ENCODE measurements at regions not wholly inside any gene's neighbourhood (a gene's known extent, or its start where the extent isn't known, plus 50 kb on each side); places are given as distances from the start of the nearest gene placed in this dataset.

DNA sequence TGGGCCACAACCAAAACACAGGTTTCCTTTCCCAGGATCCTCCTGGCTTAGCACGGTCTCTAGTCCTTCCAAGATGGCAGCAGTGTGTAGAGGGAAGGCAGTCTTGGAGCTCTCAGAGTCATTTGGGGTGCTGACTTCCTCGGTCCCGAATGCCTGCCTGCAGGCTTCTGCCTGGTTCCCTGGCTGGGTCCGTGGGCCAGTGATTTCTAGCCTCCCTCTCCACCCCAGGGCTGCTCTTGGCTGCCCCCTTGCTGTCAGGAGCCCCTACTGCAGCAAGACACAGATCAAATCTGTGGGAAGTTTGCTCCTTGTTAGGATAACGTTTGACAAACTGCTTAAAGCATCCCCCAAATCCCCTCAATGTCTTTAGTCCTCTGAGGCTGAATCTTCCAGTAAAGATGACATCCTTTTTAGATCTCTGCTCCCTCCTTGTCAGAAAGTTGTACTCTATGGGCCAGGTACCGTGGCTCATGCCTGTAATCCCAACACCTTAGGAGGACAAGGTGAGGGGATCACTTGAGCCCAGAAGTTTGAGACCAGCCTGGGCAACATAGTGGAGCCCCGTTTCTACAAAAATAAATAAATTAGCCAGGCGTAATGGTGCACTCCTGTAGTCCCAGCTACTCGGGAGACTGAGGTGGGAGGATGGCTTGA, 272.5 kb downstream of the RRAGC start (continued):
- TF ChIP-seq, protein P1, sequence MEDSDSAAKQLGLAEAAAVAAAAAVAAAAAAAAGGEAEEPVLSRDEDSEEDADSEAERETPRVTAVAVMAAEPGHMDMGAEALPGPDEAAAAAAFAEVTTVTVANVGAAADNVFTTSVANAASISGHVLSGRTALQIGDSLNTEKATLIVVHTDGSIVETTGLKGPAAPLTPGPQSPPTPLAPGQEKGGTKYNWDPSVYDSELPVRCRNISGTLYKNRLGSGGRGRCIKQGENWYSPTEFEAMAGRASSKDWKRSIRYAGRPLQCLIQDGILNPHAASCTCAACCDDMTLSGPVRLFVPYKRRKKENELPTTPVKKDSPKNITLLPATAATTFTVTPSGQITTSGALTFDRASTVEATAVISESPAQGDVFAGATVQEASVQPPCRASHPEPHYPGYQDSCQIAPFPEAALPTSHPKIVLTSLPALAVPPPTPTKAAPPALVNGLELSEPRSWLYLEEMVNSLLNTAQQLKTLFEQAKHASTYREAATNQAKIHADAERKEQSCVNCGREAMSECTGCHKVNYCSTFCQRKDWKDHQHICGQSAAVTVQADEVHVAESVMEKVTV (CRISPR knock-in tag; IDR thresholded peaks at IDR 0.05) = peak; percentile 86
- TF ChIP-seq ARID2 (IDR thresholded peaks at IDR 0.05) (peak; percentile 81), TARDBP (IDR thresholded peaks at IDR 0.05) (peak; percentile 41; the same call in 1 of the 2 replicates), L3MBTL2 (IDR thresholded peaks at IDR 0.05) (0 out of 2 replicates have a peak, but pooled peaks have one; percentile 14), REST (IDR thresholded peaks at IDR 0.05; ENCODE audit: borderline replicate concordance) (peak; percentile 91), REST (CRISPR knock-in tag; IDR thresholded peaks at IDR 0.05; ENCODE audit: low read depth) (0 out of 2 replicates have a peak, but pooled peaks have one; percentile 50), ATF7 (IDR thresholded peaks at IDR 0.05) (peak; percentile 28; the same call in 1 of the 2 replicates), MBD2 (IDR thresholded peaks at IDR 0.05; ENCODE audit: borderline replicate concordance, low read depth) (no peak), XRCC5 (IDR thresholded peaks at IDR 0.05; ENCODE audit: low read depth, low read length) (peak; percentile 89; the same call in 1 of the 2 replicates), CTBP1 (IDR thresholded peaks at IDR 0.05; ENCODE audit: borderline replicate concordance) (peak; percentile 61; the same call in 1 of the 2 replicates), ZNF12 (CRISPR knock-in tag; IDR thresholded peaks at IDR 0.05) (peak; percentile 65; the same call in 1 of the 2 replicates), KLF16 (IDR thresholded peaks at IDR 0.05) (peak; percentile 58; the same call in 1 of the 2 replicates), EHMT2 (IDR thresholded peaks at IDR 0.05) (peak; percentile 36; the same call in 1 of the 2 replicates), DPF2 (IDR thresholded peaks at IDR 0.05) (peak; percentile 17; the same call in 1 of the 2 replicates), MTA3 (IDR thresholded peaks at IDR 0.05; ENCODE audit: borderline replicate concordance) (peak; percentile 56; the same call in 1 of the 2 replicates), ZNF764 (CRISPR knock-in tag; IDR thresholded peaks at IDR 0.05; ENCODE audit: low read depth) (0 out of 2 replicates have a peak, but pooled peaks have one; percentile 46), STAG1 (CRISPR knock-in tag; IDR thresholded peaks at IDR 0.05; ENCODE audit: borderline replicate concordance) (peak; percentile 89)
- TF ChIP-seq, protein P2, sequence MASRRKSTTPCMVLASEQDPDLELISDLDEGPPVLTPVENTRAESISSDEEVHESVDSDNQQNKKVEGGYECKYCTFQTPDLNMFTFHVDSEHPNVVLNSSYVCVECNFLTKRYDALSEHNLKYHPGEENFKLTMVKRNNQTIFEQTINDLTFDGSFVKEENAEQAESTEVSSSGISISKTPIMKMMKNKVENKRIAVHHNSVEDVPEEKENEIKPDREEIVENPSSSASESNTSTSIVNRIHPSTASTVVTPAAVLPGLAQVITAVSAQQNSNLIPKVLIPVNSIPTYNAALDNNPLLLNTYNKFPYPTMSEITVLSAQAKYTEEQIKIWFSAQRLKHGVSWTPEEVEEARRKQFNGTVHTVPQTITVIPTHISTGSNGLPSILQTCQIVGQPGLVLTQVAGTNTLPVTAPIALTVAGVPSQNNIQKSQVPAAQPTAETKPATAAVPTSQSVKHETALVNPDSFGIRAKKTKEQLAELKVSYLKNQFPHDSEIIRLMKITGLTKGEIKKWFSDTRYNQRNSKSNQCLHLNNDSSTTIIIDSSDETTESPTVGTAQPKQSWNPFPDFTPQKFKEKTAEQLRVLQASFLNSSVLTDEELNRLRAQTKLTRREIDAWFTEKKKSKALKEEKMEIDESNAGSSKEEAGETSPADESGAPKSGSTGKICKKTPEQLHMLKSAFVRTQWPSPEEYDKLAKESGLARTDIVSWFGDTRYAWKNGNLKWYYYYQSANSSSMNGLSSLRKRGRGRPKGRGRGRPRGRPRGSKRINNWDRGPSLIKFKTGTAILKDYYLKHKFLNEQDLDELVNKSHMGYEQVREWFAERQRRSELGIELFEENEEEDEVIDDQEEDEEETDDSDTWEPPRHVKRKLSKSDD (conservative IDR thresholded peaks at IDR 0.05; ENCODE audit: low read length) = 0 out of 2 replicates have a peak, but pooled peaks have one; percentile 67

Data from K562 (cell line).